ENCODE measurements at regions not wholly inside any gene's neighbourhood (a gene's known extent, or its start where the extent isn't known, plus 50 kb on each side); places are given as distances from the start of the nearest gene placed in this dataset.

GRCh38 chr1:82299656-82300055 is 498.9 kb downstream of the ADGRL2 start:
- no peak for DNase-seq (ENCODE audit: low spot score)
- in situ Hi-C loops (cut with MboI; ENCODE audit: low pct_unique_long_range_greater_than_20kb, low sequenced_read_pairs, unreplicated experiment) = no loop called here
- no peak for TF ChIP-seq CTCF (IDR thresholded peaks at IDR 0.05; ENCODE audit: extremely low read depth, insufficient read depth, missing control alignments)

GRCh38 chr1:82299056-82299455 is 498.3 kb downstream of the ADGRL2 start:
- DNase-seq (ENCODE audit: low spot score) = no peak
- in situ Hi-C loops (cut with MboI; ENCODE audit: low pct_unique_long_range_greater_than_20kb, low sequenced_read_pairs, unreplicated experiment) = no loop called here
- TF ChIP-seq CTCF (IDR thresholded peaks at IDR 0.05; ENCODE audit: extremely low read depth, insufficient read depth, missing control alignments) = no peak

DNA sequence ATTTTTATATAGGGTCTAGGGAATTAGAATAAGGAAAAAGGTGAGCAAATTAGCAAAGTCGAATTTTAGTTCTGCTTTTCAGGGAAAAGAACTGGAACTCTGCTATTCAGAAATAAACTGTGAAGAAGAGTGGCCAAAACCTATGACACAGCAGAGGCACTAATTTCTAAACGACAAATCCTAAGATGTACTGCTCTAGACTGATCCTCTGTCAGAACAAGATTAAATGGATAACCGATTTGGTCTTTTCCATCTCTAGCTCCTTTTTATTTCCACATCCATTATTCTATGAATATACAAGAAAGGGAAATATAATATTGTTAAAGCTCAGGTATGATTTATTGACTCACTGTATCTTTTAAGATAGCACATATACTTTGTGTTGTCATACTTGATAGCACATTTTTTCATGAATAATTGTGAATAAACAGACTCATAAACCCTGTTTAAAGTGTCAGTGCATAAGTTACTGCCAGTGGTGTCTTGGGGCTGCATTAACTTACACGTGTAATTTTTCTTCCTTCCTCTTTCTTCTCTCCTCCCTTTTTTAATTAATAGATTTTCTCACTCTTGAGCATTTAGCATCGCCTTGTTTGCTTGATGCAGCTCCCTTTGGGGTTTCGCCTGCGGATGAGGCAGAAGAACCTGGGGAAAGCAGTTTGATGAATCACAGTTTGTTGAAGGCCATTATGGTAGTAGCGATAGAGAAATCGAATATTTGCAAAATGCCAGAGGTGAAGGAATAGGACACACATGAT is 496.6 kb downstream of the ADGRL2 start:
- DNase-seq (ENCODE audit: low spot score) = no peak

DNA sequence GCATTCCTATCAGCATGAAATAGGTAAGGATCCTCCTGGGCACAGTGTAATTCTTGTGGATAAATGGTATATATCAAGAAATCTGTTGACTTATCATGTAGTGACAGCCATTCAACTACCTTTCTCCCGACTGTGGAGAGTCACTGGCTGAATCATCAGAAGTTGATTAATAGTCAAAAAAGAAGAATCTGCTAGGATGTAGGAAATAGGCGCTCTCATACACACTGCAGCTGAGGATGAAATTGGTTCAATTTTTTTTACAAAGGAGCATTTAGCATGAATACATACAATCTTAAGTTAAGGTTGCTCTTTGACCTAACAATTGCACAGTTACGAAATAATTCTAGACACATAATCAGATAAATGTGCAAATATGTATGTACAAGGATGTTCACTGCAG is 486.8 kb downstream of the ADGRL2 start:
- in situ Hi-C loops (cut with MboI; ENCODE audit: low pct_unique_long_range_greater_than_20kb, low sequenced_read_pairs, unreplicated experiment) = no loop called here
- no peak for DNase-seq (ENCODE audit: low spot score)
- no peak for TF ChIP-seq CTCF (IDR thresholded peaks at IDR 0.05; ENCODE audit: extremely low read depth, insufficient read depth, missing control alignments)

More for the DNA sequence above, 496.6 kb downstream of the ADGRL2 start:
- no peak for TF ChIP-seq CTCF (IDR thresholded peaks at IDR 0.05; ENCODE audit: extremely low read depth, insufficient read depth, missing control alignments)
- in situ Hi-C loops (cut with MboI; ENCODE audit: low pct_unique_long_range_greater_than_20kb, low sequenced_read_pairs, unreplicated experiment) = no loop called here

- no peak for DNase-seq (ENCODE audit: low spot score)
- in situ Hi-C loops (cut with MboI; ENCODE audit: low pct_unique_long_range_greater_than_20kb, low sequenced_read_pairs, unreplicated experiment) = no loop called here
Observed at GRCh38 chr1:82284213-82284612, 483.5 kb downstream of the ADGRL2 start.

GRCh38 chr1:82279241-82279640 is 478.5 kb downstream of the ADGRL2 start:
- in situ Hi-C loops (cut with MboI; ENCODE audit: low pct_unique_long_range_greater_than_20kb, low sequenced_read_pairs, unreplicated experiment) = no loop called here
- TF ChIP-seq CTCF (IDR thresholded peaks at IDR 0.05; ENCODE audit: extremely low read depth, insufficient read depth, missing control alignments) = no peak
- DNase-seq (ENCODE audit: low spot score) = no peak

More at GRCh38 chr1:82284213-82284612, 483.5 kb downstream of the ADGRL2 start:
- TF ChIP-seq CTCF (IDR thresholded peaks at IDR 0.05; ENCODE audit: extremely low read depth, insufficient read depth, missing control alignments) = no peak

Data from GM13977 (cell line).